Progenitor cell of endocrine pancreas (in vitro differentiated cells): ENCODE measurements at regions not wholly inside any gene's neighbourhood (a gene's known extent, or its start where the extent isn't known, plus 50 kb on each side); places are given as distances from the start of the nearest gene placed in this dataset.

Experiments
- DNase-seq: peaks from one replicate; pipeline ENCODE4 v3.0.0; 2021; ENCODE audit warnings: low spot score; ENCODE audit not compliant: unreplicated experiment
- H3K27ac Mint-ChIP-seq: 2 replicates; pipeline ENCODE4 v1.8.0; 2021; ENCODE audit warnings: mild to moderate bottlenecking, moderate library complexity, mixed read lengths
- H3K27me3 Mint-ChIP-seq: 2 replicates; pipeline ENCODE4 v1.8.0; 2021; ENCODE audit warnings: mixed read lengths
- H3K36me3 Mint-ChIP-seq: 2 replicates; pipeline ENCODE4 v1.8.0; 2022; ENCODE audit warnings: mixed read lengths; ENCODE audit not compliant: insufficient read depth
- H3K4me1 Mint-ChIP-seq: 2 replicates; pipeline ENCODE4 v1.8.0; 2021; ENCODE audit warnings: low read depth, mixed read lengths
- H3K4me3 Mint-ChIP-seq: 2 replicates; pipeline ENCODE4 v1.8.0; 2021; ENCODE audit warnings: low read depth, mild to moderate bottlenecking, moderate library complexity, mixed read lengths
- H3K9me3 Mint-ChIP-seq: 2 replicates; pipeline ENCODE4 v1.8.0; 2021; ENCODE audit warnings: low read depth, mixed read lengths
- TF ChIP-seq, protein P1 (sequence below): fragments of 200-600 bp; sonication (generic); IDR thresholded peaks from one replicate; pipeline ENCODE4 v1.5.0; 2021; ENCODE audit warnings: antibody characterized with exemption, mild to moderate bottlenecking; ENCODE audit not compliant: unreplicated experiment

DNA sequence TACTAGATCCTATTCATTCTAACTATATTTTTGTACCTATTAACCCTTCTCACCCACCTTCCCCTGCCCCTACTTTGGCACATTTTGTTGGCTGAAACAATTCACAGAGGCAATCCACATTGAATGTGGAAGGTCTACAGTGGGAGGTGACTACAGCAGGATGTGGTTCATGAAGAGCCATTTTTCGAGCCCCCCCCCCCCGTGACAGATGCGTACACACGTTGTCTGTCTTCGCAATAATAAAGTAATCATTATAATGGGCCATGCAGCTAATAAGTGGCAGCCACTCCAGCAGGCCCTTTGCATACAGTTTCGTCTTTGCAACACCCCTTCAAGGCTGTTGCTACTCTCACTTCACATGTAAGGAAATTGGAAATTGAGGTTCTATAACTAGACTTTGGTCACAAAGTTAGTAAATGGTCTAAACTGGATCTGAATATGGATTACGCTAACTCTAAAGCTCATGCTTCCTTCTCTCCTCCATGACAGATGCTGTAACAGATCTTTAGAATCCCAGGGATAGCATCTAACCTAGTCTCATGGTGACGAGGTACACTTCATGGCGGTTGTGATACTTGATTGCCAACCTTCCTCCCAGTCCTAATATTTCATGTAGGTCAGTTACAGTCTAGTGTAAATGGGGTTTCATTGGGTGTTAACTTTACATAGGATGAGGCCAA is 176.8 kb downstream of the MYCN start:
- Mint-ChIP-seq H3K4me3 (no peak overlapping the region), H3K27ac (no peak overlapping the region), H3K27me3 (no peaks in the 10 kb centered on the region), H3K4me1 (peaks cover 15% of the 10 kb centered on the region), H3K9me3 (no peaks in the 10 kb centered on the region), H3K36me3 (no peaks in the 10 kb centered on the region)
- no peak for DNase-seq
- TF ChIP-seq, protein P1, sequence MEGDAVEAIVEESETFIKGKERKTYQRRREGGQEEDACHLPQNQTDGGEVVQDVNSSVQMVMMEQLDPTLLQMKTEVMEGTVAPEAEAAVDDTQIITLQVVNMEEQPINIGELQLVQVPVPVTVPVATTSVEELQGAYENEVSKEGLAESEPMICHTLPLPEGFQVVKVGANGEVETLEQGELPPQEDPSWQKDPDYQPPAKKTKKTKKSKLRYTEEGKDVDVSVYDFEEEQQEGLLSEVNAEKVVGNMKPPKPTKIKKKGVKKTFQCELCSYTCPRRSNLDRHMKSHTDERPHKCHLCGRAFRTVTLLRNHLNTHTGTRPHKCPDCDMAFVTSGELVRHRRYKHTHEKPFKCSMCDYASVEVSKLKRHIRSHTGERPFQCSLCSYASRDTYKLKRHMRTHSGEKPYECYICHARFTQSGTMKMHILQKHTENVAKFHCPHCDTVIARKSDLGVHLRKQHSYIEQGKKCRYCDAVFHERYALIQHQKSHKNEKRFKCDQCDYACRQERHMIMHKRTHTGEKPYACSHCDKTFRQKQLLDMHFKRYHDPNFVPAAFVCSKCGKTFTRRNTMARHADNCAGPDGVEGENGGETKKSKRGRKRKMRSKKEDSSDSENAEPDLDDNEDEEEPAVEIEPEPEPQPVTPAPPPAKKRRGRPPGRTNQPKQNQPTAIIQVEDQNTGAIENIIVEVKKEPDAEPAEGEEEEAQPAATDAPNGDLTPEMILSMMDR, result no peak

DNA sequence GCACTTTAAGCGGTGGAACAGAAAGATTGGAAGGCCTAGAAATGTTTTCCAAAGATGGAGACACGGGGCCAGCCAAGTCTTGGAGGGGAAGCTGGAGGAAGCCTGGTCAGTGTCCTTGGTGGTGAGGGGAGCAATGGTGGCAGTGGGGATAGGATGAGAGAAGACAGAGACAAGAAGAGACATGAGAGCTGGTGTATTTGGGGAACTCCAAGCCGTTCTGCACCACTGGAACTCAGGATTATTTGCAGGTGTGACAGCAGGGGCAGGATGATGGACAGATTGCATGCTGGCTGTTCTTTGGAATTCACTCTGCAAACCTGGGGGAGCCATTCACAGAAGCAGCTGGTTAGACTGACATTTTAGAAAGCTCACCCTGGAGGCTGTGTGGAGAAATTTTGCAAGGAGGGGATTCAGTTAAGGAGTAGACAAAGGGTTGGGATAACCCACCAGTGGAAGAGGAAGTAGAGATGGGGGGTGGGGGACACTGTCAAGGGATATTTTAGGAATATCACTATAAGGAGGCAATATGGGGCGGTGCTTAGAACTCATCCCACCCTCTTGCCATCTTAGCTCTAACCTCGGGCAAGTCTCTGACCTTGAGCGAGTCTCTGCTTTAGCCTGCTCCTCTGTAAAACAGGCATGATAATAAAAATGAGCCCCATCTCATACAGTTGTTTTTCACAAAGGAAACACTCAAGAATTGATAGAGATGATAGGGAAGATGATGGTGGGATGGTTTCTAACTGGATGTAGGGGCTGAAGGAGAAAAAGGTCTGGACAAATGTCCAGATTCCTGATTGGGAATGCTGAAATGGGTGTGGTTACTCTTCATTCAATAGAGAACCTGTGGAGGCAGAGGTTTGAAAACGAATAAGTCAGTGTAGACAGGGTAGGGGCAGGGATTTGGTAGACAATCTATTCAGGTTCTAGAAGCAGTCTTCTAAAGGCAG is 175.8 kb downstream of the MYCN start:
- no peak overlapping the region for H3K4me3 Mint-ChIP-seq
- H3K27me3 Mint-ChIP-seq, result no peaks in the 10 kb centered on the region
- H3K36me3 Mint-ChIP-seq, result no peaks in the 10 kb centered on the region
- H3K27ac Mint-ChIP-seq, result no peak overlapping the region
- no peaks in the 10 kb centered on the region for H3K9me3 Mint-ChIP-seq
- peaks cover 15% of the 10 kb centered on the region for H3K4me1 Mint-ChIP-seq
- TF ChIP-seq, protein P1, result no peak
- no peak for DNase-seq

DNA sequence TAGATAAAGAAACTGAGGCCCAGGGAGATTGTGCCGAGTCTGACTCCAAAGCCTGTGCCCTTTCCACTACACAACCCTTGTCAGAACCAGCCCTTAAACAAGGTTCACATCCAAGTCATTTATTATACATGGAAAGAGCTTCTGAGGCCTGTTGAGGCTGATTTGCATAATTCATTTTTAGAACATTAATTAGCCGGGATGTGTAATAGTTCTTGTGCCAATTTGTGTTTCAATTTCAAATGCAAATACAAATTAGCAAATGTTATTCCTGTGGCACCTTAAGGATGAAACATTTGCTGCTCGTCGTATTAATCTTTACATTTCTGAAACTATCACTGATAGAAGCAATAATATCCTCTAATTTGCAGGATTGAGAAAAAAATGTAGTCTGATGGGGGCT is 174.9 kb downstream of the MYCN start:
- H3K27me3 Mint-ChIP-seq, result no peaks in the 10 kb centered on the region
- H3K4me3 Mint-ChIP-seq, result no peak overlapping the region
- H3K36me3 Mint-ChIP-seq, result no peaks in the 10 kb centered on the region
- H3K4me1 Mint-ChIP-seq, result peaks cover 15% of the 10 kb centered on the region
- no peak overlapping the region for H3K27ac Mint-ChIP-seq
- no peak for DNase-seq
- TF ChIP-seq, protein P1, result no peak
- no peaks in the 10 kb centered on the region for H3K9me3 Mint-ChIP-seq

DNA sequence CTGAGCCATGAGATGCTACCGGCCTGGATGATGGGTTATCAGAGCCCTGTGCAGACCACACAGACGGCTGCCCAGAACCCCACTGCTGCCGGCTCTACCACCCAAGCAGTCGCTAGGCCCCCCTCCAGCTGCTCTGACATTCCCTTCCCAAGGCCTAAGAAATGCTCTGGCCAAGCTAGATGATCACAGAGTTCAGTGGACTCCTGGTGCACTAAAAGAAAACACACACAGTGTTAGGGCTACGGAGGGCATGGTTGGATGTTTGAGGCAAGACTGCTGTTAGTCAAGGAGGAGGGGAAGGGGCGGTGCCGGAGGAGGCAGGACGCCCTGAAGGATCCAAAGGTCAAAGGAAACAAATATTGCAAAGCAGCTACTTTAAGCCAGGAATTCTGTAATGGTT is 174.5 kb downstream of the MYCN start:
- DNase-seq, result no peak
- Mint-ChIP-seq H3K27me3 (no peaks in the 10 kb centered on the region), H3K4me3 (no peak overlapping the region), H3K4me1 (peaks cover 15% of the 10 kb centered on the region), H3K36me3 (no peaks in the 10 kb centered on the region), H3K9me3 (no peaks in the 10 kb centered on the region), H3K27ac (no peak overlapping the region)
- TF ChIP-seq, protein P1, result no peak

DNA sequence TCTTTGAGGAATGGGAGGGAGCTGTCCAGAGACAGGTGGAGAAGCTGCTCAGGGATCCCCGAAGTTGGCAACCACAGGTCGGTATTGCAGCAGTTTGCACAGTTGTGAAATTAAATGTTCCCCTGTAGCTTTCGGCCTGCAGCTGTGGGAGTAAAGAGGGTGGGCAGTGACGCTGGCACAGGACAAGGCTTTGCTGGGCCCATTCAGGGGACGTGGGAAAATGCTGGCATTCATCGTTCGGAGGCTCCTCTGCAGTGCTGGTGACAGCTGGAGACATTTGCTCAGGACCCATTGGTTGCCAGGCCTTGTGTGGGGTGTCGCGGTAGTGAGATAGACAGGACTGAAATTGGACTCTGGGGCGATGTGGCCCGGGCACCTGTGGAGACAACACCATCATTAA is 173.7 kb downstream of the MYCN start:
- H3K27ac Mint-ChIP-seq, result no peak overlapping the region
- no peaks in the 10 kb centered on the region for H3K36me3 Mint-ChIP-seq
- H3K27me3 Mint-ChIP-seq, result no peaks in the 10 kb centered on the region
- H3K4me3 Mint-ChIP-seq, result no peak overlapping the region
- TF ChIP-seq, protein P1, result no peak
- H3K4me1 Mint-ChIP-seq, result peaks cover 15% of the 10 kb centered on the region
- H3K9me3 Mint-ChIP-seq, result no peaks in the 10 kb centered on the region
- no peak for DNase-seq
